HG03354 (cell line): ENCODE measurements at regions not wholly inside any gene's neighbourhood (a gene's known extent, or its start where the extent isn't known, plus 50 kb on each side); places are given as distances from the start of the nearest gene placed in this dataset.

Experiments
- ATAC-seq: cut with Tn5 transposase; IDR thresholded peaks from one replicate; pipeline ENCODE4 v1.9.1; 2021; ENCODE audit warnings: mild to moderate bottlenecking; ENCODE audit not compliant: unreplicated experiment, poor library complexity, severe bottlenecking

DNA sequence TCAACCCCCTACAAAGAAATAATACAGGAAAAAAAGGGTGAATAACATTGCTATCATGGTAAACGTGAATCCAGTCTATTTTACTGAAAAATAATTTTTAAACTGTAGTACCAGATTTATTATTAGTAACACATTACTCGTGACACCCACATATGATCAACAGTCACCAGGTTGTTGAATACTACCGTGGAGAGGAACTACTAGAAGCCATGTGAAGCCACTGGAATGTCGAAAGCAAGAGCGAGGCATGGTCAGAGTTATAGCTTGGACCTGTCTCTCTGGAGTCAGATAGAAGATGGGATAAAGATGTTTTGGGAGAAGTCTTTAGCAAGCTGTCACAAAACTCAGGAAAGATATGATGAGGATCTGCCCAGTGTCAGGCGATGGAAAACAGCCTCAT is 63.2 kb upstream of the EPB41L3 start:
- ATAC-seq: no peak

DNA sequence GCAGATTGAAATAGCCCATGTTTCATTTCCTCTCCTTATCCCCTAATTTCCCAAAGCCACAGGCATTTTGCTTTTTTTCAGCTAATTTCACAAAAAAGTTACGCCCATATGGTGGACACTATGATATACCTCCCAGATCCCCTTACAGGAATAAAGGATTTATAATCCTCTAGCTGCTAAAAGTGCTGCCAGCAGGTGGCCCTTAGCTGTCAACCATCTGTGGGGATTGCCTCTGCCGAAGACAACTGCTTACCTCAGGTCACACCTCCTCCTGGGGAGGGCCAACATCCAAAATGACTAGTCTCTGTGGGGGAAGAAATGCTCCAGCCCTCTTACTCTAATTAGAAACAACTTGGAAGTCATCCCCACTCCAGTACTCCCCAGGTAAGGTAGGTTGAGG is 61.0 kb upstream of the EPB41L3 start:
- no peak for ATAC-seq

DNA sequence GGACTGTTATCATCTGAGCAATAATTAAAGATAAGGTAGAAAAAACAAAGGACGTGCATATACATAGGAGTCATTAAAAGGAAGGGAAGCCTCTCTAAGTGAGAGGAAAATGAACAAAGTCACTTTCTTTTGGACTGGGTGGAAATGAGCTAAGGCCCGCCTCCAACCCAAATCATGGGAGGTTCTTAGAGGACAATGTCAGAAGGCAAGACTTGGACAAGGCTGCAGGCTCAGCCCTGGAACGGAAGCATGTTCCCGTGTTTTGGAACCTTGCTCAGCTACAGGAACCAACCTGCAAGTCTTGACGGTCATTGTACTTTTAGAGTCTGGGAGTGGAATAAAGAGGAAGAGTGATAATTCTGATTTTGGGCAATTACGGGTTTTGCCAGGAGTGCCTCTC is 59.4 kb upstream of the EPB41L3 start:
- no peak for ATAC-seq

DNA sequence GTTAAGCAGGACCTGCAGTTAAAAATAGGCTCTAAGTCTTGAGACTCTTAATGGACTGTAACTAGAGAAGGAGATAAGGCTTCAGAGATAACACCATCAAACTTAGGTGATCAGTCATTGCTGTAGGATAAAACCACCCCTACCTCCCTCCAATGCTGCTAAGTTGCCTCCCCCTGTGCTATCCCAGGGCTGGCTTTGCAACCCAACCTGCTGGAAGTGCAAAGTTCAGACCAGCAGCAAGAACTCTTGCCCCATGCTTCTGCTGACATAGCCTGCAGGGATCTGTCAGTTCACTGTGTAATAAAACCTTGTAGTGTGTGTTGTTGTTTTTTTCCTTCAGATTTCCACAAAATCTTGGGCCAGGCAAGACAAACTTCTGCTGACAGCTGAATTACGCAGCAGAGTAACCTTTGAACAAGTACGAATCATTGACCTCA is 57.4 kb upstream of the EPB41L3 start:
- ATAC-seq: no peak

DNA sequence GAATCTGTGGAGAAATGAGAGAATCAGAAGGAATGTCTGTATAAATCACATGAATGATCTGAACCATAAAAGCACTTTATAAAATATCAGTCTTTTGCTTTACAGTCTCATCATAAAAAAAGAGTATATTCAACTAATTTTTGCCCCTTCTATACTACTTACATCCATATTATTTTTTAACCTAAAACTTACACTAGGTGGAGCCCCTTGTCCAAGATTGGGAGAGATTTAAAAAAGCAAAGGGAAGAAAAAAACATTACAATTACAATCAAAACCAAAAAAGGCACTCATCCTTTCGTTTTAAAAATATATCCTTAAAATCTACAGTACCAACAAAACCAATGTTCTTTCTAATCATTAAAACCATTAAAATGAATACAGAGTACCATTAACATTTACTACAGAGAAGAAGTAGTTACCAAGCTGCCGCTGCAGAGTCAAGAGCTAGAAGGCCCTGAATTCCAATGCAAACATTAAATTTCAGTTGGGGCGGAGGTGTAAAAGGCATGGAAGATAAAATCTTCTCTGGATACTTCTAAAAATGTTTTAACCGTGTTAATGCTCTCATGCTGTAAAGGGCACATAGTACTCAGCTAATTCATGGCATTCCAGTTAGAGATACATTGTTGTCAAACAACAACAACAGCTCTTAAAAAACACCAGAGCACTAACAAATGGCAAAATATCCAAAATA is 56.7 kb upstream of the EPB41L3 start:
- no peak for ATAC-seq

DNA sequence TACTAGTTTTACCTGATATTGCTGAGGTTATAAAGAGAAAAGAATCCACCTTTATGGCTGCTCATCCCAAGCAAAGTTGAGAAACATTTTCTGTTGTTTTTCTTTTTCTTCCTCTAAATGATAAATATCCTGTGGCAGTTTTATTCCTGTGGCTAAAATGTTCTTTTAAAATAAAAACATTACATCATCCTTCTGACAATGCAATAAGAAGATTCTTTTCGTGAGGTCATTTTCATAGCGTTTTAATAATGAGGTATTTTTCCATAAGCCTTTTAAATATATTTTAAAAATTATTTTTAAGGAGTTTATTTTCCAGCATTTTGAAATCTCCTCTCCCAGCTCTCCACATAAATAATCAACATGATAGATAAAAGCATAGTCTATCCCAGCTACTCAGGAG is 52.8 kb upstream of the EPB41L3 start:
- no peak for ATAC-seq
